Uterus (tissue), 2 donors: ENCODE measurements at regions not wholly inside any gene's neighbourhood (a gene's known extent, or its start where the extent isn't known, plus 50 kb on each side); places are given as distances from the start of the nearest gene placed in this dataset.

ENCODE experiments used
- CTCF ChIP-seq, 4 experiments: fragments of 200-600 bp in 2 of 4; fragments of 450-650 bp in 2 of 4; sonication (generic) in 2 of 4; IDR thresholded peaks; one replicate each; pipeline ENCODE4 v1.5.1; 2016 to 2019; ENCODE audit warnings: antibody characterized with exemption in 4 of 4, mild to moderate bottlenecking in 2 of 4, moderate library complexity in 1 of 4
- POLR2A ChIP-seq, 2 donors: fragments of 450-650 bp; IDR thresholded peaks; one replicate each; pipeline ENCODE4 v1.6.1; 2016; ENCODE audit warnings: antibody characterized with exemption in 2 of 2, mild to moderate bottlenecking in 1 of 2, moderate library complexity in 1 of 2

DNA sequence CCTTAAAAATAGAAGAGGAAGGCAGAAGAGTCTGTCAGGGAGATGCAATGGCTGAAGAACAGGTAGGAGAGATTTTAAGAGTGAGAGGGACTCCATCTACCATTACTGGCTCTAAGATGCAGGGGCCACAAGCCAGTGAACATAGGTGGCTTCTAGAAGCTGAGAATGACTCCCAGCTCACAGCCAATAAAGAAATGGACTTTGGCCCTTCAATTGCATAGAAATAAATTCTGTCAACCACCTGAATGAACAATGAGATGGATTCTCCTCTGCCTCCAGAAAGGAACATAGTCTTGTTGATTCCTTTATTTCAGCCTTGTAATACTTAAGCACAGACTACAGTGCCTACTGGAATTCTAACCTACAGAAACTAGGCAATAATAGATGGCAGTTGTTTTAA lies 603.3 kb upstream of the NXPH2 start:
- no peak for TF ChIP-seq CTCF (IDR thresholded peaks at IDR 0.05)
- no peak for TF ChIP-seq POLR2A (IDR thresholded peaks at IDR 0.05)
